GM12874 (cell line): ENCODE measurements at regions not wholly inside any gene's neighbourhood (a gene's known extent, or its start where the extent isn't known, plus 50 kb on each side); places are given as distances from the start of the nearest gene placed in this dataset.

ENCODE experiments used
- CTCF ChIP-seq: IDR thresholded peaks from 2 replicates; pipeline ENCODE4 v1.5.1; 2011; ENCODE audit warnings: low read depth, mild to moderate bottlenecking, control low read depth, low read length, moderate library complexity; ENCODE audit not compliant: insufficient read depth

GRCh38 chr7:96949766-96950165 lies 55.6 kb upstream of the DLX6 start:
- no peak for TF ChIP-seq CTCF

- no peak for TF ChIP-seq CTCF
Measured at GRCh38 chr7:96952974-96953391, 52.4 kb upstream of the DLX6 start.

GRCh38 chr7:96953676-96954513 lies 51.5 kb upstream of the DLX6 start:
- TF ChIP-seq CTCF = no peak
